Stimulated activated CD4-positive, alpha-beta T cell treated with anti-CD3 and anti-CD28 coated beads, Interleukin-2, amount 100 ng/mL, for 48 hours (primary cell): ENCODE measurements at regions not wholly inside any gene's neighbourhood (a gene's known extent, or its start where the extent isn't known, plus 50 kb on each side); places are given as distances from the start of the nearest gene placed in this dataset.
"Not testable (repeated sequence)": the region's sequence is repeated elsewhere in the genome, so short reads cannot be mapped to it uniquely, and the experiment has no call there.

ENCODE experiments used
- DNase-seq, 2 donors: peaks; one replicate each; pipeline ENCODE4 v3.0.0-alpha.2; 2020

GRCh38 chr1:10942542-10942912, 69.9 kb upstream of the TARDBP start:
- no peak for DNase-seq

GRCh38 chr1:10943041-10943440, 69.4 kb upstream of the TARDBP start:
- no peak for DNase-seq

GRCh38 chr1:10943991-10944730, 68.3 kb upstream of the TARDBP start:
- DNase-seq: no peak

DNA sequence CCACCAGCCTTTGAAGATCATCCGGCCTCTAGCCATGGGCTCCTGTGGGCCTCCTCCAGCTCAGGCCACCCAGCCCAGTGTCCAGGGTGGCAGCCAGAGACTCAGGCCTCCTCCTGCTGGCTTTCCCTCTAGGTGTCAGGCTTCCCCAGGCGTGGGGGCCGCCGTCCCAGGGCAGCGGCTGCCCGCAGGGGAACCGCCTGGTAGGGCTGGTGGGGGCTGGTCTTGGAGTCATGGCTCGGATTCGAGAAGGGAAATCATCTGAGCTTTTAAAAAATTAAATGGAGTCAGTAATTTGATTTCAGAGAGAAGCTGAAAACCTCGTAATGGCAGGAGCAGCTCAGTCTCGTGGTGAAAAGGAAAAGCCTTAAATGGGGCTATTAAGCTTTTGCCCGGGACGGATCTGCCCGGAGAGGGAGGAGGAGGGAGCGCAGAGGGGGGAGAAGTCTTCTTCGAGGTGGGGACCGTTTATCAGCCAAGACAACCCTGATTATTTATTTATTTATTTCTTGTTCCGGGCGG, 66.4 kb upstream of the TARDBP start:
- no peak for DNase-seq

- DNase-seq: no peak
These were observed 65.3 kb upstream of the TARDBP start for GRCh38 chr1:10947181-10947580.

DNA sequence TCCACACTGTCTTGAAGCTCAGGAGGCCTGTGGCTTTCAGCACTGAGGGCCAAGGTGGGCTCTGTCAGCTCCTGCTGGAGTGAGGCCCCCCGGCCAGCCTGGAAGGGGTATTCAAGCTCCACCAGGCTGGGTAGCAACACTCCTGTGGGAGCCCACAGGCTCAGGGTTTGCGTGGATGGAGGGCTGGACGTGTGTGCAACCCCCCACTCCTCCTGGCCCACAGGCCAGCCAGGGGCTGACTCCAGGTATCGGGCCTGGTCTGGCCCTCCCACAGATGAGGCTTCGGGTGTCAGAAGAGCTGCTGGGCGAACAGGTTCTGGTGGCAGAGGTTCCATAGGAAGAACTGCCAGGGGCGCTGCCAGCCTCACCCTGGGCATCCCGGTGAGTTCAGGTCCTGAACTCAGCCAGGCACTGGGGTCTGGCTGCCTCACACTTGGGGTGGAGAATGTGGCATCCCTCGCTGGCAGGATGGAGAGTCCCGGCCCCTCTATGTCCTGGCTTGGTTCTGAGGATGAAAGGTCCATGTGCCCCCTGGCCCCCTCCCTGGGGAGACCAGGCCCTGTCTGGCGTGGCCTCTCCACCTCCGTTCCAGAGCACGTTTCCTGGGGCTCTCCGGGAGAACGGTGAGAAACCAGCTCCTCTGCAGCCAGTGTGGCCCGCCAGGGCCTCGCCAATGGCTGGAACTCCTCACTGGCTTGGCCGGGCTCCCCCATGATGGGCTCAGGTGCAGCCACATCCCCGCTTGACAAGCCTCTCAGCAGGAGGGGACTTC, 64.6 kb upstream of the TARDBP start:
- no peak for DNase-seq

DNA sequence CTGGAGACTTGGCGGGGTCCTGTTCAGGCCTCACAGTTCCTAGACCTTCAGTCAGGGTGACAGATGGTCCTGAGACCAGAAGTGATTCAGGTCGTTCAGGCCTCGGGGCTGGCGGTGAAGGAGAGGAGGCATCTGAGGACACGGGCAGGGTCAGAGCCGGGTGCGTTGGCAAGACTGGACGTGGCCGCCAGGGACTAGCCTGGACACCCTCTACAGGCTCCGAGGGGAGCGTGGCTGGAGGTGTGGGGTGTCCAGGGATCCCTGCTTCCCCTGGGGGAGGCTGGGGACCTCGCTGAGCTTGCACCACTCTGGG, 64.0 kb upstream of the TARDBP start:
- no peak for DNase-seq

DNA sequence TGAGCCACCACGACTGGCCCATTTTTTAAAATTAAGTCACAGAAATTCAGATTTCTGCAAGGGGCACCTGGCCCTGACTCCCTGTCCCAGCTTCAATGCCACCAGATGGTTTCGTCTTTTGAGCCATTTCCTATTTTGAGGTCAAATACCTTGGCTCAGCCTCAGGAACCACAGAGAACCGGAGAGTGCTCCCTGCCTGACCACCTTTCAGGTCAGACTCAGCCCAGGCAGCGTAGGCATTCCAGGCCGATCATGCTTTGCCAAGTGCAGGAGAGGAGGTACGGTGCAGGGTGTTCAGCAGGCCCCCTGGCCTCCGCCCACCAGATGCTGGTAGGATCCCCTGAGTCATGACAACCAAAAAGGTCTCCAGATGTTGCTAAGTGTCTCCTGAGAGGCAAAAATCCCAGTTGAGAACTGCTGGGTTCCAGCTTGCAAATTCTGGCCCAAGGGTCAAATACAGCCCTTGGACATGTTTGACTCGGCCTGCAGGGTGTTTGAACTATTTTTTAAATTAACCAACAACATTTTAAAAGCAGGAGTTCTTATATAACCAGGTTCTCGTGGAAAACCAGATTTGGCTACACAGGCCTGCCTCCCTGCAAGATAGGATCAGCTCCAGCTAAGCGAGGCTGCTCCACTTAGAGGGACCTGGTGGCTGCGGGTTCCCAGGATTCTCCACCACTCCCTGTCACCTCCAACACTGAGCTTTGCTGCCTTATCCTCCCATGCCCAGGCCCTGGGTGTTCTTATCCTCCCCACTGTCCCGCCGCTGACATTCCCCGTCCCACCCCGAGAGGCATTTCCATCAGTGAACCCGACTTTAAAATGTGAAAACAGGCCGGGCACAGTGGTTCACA, 61.9 kb upstream of the TARDBP start:
- DNase-seq: no peak

- DNase-seq: not testable (repeated sequence)
These were observed 61.2 kb upstream of the TARDBP start for GRCh38 chr1:10951298-10951697.

GRCh38 chr1:10951961-10952360, 60.5 kb upstream of the TARDBP start:
- no peak for DNase-seq

DNA sequence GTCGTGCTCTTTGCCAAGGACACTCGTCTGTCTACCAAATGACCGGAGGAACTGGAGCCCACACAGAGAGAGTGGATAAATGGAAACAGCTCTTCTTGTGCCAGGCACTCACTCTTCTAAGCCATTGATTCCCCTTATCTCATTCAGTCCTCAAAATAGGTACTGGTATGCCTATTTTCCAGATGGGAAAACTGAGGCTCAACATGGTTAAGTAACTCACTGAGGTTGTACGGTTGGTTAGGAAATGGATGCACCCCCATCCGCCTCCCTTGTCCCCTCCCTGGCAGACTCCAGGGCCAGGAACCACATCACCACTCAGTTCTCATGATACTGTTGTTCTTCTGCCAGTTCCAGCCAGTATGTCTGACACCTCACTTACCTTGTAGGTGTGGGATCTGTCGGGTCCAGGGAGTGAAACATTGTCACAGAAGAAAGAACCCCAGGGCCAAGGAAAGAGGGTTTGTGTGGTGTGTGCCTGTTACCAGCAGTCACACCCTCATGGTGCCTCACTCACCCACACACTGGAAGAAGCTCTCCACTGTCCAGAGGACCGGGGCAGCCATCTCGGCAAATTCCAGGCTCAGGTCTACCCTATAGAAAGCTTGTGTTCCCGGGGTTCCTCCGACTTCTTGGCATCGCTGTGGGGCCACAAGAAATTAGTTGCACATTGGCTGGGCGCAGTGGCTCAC, 58.8 kb upstream of the TARDBP start:
- no peak for DNase-seq

GRCh38 chr1:10957133-10957532, 55.3 kb upstream of the TARDBP start:
- no peak for DNase-seq

GRCh38 chr1:10958614-10959013, 53.8 kb upstream of the TARDBP start:
- no peak for DNase-seq

DNA sequence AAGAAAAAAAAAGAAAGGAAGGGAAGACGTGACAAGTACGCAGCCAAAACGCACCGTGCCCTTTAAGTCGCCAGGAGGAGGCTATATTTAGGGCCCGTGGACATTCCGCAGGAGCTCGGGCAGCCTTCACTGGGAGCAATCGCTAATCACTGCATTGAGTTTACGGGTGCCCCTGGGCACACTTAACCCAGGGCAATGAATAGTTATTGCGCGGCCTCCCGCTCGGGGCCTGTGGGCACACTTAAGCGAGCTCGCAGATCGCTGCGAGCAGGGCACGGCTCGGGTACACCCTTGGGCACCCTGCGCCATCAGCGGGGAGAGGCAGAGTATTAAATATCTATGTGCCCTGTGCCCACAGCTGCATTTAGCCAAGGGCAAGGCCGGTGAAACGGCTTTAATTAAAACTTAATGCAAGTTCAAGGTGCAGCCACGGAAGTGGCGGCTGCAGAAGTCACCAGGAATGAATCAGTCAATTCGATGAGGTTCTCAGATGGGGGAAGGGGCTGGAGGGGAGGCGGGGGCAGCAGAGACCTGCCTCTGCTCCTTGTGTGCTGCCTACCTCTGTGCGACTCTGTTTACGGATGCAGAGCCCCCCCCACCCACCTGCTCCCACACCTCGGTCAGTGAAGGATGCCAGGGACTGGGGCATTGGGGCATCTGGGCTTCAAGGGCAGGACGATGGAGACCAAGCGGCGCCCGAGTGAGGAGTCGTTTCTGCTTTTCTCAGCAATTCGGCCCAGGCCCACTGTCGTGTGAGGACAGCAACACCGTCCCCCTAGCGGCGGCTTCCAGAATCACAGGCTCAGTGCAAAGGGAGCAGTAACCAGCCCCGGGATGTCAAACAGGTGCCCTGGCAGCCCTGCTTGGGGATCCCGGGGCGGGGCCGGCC, 51.8 kb upstream of the TARDBP start:
- peak; percentile 85 to 89 for DNase-seq

GRCh38 chr1:10961300-10961833, 51.1 kb upstream of the TARDBP start:
- no peak for DNase-seq

DNA sequence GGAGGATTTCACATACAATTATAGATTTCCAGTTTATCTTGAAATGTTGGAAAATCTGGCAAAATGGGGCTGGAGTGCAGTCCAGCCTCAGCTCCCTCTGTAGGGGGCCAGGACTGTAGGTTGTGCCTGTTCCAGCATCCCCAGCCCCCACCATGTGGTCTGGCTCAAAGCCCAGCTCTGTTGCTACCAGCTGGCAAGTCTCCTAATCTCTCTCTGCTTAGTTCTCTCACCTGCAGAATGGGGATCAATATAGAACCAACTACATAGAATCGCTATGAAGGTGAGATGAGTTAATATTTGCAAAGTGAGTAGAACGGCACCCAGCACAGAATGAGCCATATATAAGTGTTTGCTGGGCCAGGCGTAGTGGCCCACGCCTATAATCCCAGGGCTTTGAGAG, 50.0 kb upstream of the TARDBP start:
- no peak for DNase-seq
